NCI-H1694 treated with DMSO at 0.1 percent for 48 hours (cell line): ENCODE measurements at regions not wholly inside any gene's neighbourhood (a gene's known extent, or its start where the extent isn't known, plus 50 kb on each side); places are given as distances from the start of the nearest gene placed in this dataset.

Experiments
- DNase-seq: peaks from one replicate; lab custom pipeline; 2025; lab: John Stamatoyannopoulos, UW

- no peak for DNase-seq
Observed at GRCh38 chr4:107317611-107318010, 281.5 kb upstream of the DKK2 start.

GRCh38 chr4:107315584-107315983 is 279.5 kb upstream of the DKK2 start:
- DNase-seq: no peak

GRCh38 chr4:107314156-107314555 is 278.0 kb upstream of the DKK2 start:
- DNase-seq: no peak

- DNase-seq: no peak
Observed at GRCh38 chr4:107312366-107312765, 276.3 kb upstream of the DKK2 start.

GRCh38 chr4:107304699-107305286 is 268.7 kb upstream of the DKK2 start:
- DNase-seq: no peak

- DNase-seq: no peak
Observed at GRCh38 chr4:107299646-107300045, 263.5 kb upstream of the DKK2 start.

GRCh38 chr4:107292979-107293378 is 256.9 kb upstream of the DKK2 start:
- DNase-seq: no peak

GRCh38 chr4:107283587-107284559 is 247.8 kb upstream of the DKK2 start:
- no peak for DNase-seq

- DNase-seq: no peak
Observed at GRCh38 chr4:107279733-107280132, 243.6 kb upstream of the DKK2 start.

GRCh38 chr4:107278791-107279483 is 242.8 kb upstream of the DKK2 start:
- DNase-seq: no peak

- DNase-seq: no peak
Observed at GRCh38 chr4:107276052-107276451, 239.9 kb upstream of the DKK2 start.

GRCh38 chr4:107275225-107275624 is 239.1 kb upstream of the DKK2 start:
- no peak for DNase-seq

GRCh38 chr4:107270614-107271013 is 234.5 kb upstream of the DKK2 start:
- DNase-seq: no peak

- no peak for DNase-seq
Observed at GRCh38 chr4:107269175-107269574, 233.1 kb upstream of the DKK2 start.

- DNase-seq: no peak
Observed at GRCh38 chr4:107265859-107266258, 229.7 kb upstream of the DKK2 start.

- DNase-seq: no peak
Observed at GRCh38 chr4:107261241-107261874, 225.2 kb upstream of the DKK2 start.

GRCh38 chr4:107258359-107258758 is 222.2 kb upstream of the DKK2 start:
- DNase-seq: no peak

- DNase-seq: no peak
Observed at GRCh38 chr4:107255596-107255995, 219.5 kb upstream of the DKK2 start.

- DNase-seq: no peak
Observed at GRCh38 chr4:107255114-107255513, 219.0 kb upstream of the DKK2 start.

- no peak for DNase-seq
Observed at GRCh38 chr4:107253579-107254068, 217.5 kb upstream of the DKK2 start.

GRCh38 chr4:107253090-107253489 is 217.0 kb upstream of the DKK2 start:
- DNase-seq: no peak

GRCh38 chr4:107252571-107252970 is 216.5 kb upstream of the DKK2 start:
- DNase-seq: no peak
